NOMO-1 treated with dmso at 0.1 percent for 144 hours (cell line): ENCODE measurements at regions not wholly inside any gene's neighbourhood (a gene's known extent, or its start where the extent isn't known, plus 50 kb on each side); places are given as distances from the start of the nearest gene placed in this dataset.

Experiments used
- DNase-seq: peaks from one replicate; lab custom pipeline; 2025; ENCODE audit not compliant: unreplicated experiment; lab: John Stamatoyannopoulos, UW

DNA sequence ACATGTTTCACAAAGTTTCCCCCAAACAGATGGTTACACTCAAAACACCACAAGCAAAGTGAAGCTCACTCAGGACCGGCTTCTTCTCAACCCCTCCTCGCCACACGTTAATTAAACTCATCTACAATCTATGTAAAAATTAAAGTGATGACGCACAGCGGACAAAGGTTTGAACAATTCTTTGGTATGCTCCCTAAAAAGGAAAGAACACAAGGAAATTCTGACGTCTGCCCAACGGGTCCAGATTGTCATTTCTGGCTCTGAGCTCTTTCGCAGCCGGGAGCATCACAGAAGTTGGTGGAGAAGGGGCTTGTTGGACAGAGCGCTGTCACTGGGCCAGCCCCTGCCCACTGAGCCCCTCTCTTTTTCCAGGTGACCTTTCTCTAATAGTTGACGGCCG, 173.7 kb upstream of the CHRNA7 start:
- no peak for DNase-seq

- no peak for DNase-seq
These were observed 173.1 kb upstream of the CHRNA7 start for GRCh38 chr15:31857194-31857593.

DNA sequence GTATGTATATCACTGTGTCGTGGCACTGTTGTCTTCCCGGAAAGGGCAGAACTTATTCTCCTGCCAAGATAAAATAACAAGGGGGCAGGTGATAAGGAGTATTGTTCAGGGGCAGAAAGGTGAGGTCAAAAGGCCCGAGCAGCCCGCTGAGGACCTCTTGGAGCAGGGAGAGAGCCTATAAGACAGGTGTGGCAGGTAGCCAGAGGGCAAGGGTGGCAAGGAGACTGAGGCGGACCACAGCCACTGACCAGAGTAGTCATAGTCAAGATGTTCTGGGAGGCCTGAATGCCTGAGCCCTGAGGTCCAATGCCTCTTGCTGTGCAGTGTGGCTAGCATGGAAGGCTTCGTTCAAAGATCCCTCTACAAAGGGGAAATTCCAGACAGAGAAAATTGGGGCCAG, 172.3 kb upstream of the CHRNA7 start:
- no peak for DNase-seq

DNA sequence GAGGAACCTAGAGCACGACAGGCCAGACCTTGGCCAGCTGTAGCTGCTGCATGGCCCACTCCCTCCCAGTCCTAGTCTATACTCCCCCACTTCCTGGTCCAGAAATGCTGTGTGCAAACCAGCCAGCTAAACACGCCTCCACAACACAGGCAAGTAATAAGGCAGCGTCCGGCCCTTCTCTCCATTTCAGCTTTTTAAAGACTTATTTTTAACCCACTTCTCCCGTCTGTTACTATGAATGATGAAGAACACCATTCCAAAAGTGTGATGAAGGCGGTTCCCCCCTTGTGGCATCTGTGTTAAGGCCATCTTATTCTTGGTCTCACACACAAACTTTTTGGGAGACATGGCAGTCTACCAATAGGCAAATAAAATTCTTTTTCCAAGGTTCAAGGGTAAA, 164.1 kb upstream of the CHRNA7 start:
- DNase-seq = no peak

DNA sequence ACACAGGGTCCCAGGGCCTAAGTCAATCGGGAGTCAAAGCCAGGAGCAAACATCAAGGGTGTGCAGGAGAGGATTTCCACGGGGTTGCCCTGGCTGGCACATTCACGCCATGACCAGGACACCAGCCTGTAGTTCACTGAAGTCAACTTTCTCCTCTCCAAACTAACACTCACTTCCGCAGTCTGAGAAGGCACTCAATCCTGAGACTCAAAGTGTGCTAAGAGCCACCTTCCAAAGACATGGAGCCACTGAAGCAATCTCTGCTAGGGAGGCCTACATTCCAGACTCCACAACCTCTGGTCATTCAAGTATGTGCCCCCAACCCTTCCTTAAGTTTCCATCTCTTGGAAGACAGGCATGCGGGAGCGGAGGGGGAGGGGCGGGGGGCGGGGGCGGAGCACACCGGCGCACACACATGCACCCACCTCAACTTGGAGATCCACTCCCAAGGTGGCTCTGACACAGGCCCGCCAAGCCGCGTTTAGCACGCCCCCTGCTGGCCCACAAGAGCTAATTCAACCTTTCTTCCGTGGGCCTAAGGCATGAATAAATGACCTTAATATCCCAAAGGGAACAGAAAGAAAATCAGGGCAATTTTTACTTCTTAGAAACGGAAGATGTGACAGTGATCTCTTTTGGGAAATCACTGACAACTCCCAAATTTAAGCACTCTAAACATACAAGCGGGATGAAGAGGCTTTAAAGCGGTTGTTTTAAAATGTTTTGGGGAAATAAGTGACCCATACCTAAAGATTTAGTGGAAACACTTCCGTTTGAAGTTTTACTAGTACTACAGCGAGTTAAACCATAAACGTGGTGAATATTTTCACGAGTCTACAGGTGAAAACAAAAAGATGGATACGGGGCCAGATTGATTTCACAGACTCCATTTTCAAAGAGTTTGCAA, 162.5 kb upstream of the CHRNA7 start:
- DNase-seq = peak; percentile 10

GRCh38 chr15:31869686-31870307, 160.5 kb upstream of the CHRNA7 start:
- no peak for DNase-seq

- DNase-seq = peak; percentile 61
These were observed 159.8 kb upstream of the CHRNA7 start, which contains the start of gene OTUD7A for GRCh38 chr15:31870328-31871165. Gene OTUD7A (minus strand): TSS chr15:31870673.

DNA sequence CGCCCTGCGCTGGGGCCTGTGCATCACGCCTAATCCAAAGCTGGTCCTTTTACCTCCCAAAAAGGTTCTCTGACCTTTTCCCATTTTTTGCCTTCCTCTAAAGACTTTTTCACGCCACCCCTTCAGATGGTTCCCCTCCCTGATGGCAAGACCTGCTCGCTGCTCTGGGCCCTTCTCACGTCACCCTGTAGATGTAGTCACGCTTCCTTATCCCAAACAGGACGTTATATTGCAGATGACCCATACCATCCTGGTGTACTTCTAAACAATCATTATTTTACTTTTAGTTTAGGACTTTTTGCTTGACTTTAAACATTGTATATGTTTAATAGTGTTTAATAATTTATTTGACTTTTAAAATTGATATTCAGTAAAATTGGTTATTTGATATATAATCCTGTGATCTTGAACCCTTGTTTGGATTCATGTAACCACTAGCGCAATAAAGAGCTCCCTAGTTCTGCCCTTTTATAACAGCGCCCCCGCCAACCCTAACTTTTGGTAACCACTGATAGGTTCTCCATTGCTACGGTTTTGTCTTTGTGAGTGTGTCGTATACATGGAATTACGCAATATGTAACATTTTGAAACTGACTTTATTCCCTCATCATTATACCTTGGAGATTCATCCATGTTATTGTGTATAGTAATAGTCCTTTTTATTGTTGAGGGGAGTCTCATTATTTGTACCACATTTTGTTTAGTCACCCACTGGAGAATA, 159.0 kb upstream of the CHRNA7 start:
- peak; percentile 20 for DNase-seq

DNA sequence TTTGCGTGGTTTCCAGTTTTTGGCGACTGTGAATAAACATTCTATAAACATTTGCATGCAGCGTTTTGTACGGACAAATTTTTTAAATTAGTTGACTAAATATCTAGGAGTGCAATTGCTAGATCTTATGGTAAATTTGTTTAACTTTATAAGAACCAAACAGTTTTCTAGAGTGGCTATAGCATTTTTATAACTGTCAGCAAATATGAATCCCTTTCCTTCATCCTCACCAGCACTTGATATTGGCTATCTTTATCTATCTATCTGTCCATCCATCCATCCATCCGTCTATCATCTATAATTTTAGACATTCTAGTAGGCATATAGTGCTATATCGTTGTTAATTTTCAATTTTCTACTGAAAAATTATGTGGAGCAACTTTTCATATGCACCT, 158.4 kb upstream of the CHRNA7 start:
- DNase-seq = no peak

DNA sequence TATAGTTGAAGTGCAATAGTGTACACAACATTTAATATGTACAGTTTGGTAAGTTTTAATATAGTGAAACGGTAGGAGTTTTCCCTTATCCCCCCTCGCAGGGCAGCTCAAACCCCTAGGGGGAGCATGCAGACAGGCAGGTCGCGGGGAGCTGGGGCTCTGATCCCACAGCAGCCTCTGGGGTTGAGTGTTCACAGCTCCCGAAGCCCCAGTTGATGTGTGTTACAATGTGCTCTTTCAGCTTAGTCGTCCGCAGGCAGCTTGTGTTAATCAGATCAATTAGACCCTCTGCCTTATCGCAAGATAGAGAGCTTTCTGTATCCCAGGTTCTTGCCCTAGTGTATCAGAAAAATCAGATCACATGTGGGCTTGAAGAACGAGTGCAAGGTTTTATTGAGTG, 143.1 kb upstream of the CHRNA7 start:
- no peak for DNase-seq

GRCh38 chr15:31892513-31892912, 137.8 kb upstream of the CHRNA7 start:
- DNase-seq = no peak

DNA sequence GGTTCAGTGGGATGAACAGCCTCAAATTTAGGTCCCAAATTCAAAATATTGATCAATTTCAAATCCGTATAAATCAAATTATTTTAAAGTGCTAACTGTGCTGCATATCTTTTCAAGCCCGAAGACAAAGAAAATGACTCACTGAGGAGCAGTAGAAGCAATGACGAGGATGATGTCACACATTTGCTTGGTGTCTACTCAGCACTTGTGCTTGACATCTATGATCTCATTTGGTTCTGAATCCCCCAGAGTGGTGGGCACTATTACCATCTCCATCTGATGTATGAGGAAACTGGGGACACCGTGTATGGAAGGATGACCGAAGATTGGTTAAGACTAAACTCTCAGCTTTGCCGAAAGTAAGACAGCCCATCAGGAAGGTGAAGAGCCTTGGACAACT, 136.5 kb upstream of the CHRNA7 start:
- DNase-seq = no peak

GRCh38 chr15:31897746-31898145, 132.6 kb upstream of the CHRNA7 start:
- no peak for DNase-seq

DNA sequence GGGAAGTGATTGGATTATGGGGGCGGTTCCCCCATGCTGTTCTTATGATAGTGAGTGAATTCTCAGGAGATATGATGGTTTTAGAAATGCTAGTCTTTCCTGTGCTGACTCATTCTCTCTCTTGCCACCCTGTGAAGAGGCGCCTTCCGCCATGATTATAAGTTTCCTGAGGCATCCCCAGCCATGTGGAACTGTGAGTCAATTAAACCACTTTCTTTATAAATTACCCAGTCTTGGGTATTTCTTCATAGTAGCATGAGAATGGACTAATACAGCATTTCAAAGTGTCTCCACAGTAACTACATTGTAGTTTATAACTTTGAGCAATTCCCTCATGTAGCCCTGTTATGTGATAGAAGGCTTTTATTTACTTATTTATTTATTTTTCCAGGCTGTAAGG, 128.8 kb upstream of the CHRNA7 start:
- DNase-seq = no peak

DNA sequence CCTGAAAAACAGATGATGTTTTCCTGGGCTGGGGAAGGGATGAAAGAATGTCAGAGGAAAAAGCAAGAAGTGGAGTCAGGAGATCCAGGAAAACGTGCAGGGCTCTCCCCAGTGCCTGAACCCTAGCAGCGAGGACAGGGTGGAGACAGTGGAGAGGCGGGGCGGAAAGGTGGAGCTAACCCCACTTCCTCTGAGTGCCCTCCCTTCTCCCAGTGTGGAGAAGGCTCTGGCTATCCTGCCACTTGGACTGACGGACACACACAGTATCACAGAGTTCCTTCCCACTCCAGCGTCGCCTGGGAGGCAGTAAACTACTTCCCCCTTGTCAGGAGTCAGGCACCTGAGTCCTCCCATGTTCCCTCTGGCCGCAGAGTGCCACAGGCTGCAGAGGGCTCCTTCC, 125.3 kb upstream of the CHRNA7 start:
- DNase-seq = no peak

DNA sequence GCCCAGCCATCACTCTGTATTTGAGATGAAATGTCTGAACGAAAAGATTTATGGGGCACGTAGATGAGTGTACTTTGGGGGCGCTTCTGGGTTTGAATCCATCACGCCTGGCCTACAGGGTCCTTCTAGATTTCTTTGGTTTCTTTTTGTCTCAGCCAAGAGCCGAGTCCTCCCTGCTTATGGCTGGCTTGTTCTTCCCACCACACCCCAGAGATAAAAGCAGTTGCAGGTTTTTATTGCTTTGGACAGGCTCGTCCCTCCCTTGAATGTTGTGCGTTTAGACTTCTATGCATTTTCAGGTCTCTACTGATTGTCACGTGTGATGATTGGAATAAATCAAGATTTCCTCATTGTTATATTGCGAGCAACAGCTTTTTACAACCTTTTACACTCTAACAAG, 104.8 kb upstream of the CHRNA7 start:
- DNase-seq = no peak

DNA sequence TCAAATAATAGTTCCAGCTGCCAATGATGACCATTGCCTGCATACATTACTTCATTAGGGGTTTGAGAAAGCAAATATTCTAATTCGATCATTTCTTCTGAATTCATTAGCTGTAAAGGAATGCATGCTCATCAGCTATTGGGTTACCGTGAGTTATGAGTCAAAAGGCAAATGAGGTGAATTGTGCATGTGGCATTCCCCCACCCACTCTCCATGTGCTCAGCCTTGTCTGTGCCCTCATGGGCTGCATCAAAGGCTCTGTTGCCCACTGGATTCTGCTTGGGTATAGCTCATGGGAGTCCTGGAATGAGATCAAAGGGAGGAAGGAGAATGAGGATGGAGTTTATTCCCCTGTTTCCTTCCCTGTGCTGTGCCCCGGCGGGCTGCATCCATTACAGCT, 99.3 kb upstream of the CHRNA7 start:
- no peak for DNase-seq

GRCh38 chr15:31932576-31932975, 97.7 kb upstream of the CHRNA7 start:
- DNase-seq = no peak

GRCh38 chr15:31934821-31935220, 95.5 kb upstream of the CHRNA7 start:
- DNase-seq = no peak

- no peak for DNase-seq
These were observed 76.8 kb upstream of the CHRNA7 start for GRCh38 chr15:31953478-31953877.
